ENCODE measurements at regions not wholly inside any gene's neighbourhood (a gene's known extent, or its start where the extent isn't known, plus 50 kb on each side); places are given as distances from the start of the nearest gene placed in this dataset.
A peak's percentile ranks its signal among the peaks of the same experiment; 100 is the strongest.

GRCh38 chr5:34530637-34531036 is 125.5 kb upstream of the RAI14 start:
- TF ChIP-seq CTCF (IDR thresholded peaks at IDR 0.05; ENCODE audit: low read depth, low read length), result no peak
- no peak for TF ChIP-seq EZH2phosphoT487 (IDR thresholded peaks at IDR 0.05; ENCODE audit: low read depth)
- Histone ChIP-seq H2AFZ (ENCODE audit: low read depth, low read length) (no peak overlapping the region), H3K9me3 (ENCODE audit: insufficient read depth, low read length) (no peaks in the 10 kb centered on the region), H3K4me1 (ENCODE audit: low read length) (peaks cover 59% of the 10 kb centered on the region), H3K27me3 (ENCODE audit: low read depth, low read length) (no peaks in the 10 kb centered on the region), H3K4me3 (ENCODE audit: low read length) (no peak overlapping the region), H3K79me2 (ENCODE audit: low read length) (no peaks in the 10 kb centered on the region), H4K20me1 (ENCODE audit: insufficient read depth, low read length) (no peaks in the 10 kb centered on the region), H3K9ac (ENCODE audit: low read length) (no peak overlapping the region), H3K4me2 (ENCODE audit: low read length) (no peak overlapping the region), H3K27ac (ENCODE audit: low read length) (no peak overlapping the region), H3K36me3 (replicated peaks; ENCODE audit: low read depth, low read length) (no peaks in the 10 kb centered on the region)

GRCh38 chr5:34531751-34532360 is 124.3 kb upstream of the RAI14 start:
- Histone ChIP-seq H3K9ac (ENCODE audit: low read length) (no peak overlapping the region), H3K4me3 (ENCODE audit: low read length) (no peak overlapping the region), H4K20me1 (ENCODE audit: insufficient read depth, low read length) (no peaks in the 10 kb centered on the region), H3K36me3 (replicated peaks; ENCODE audit: low read depth, low read length) (no peaks in the 10 kb centered on the region), H3K27me3 (ENCODE audit: low read depth, low read length) (no peaks in the 10 kb centered on the region), H3K9me3 (ENCODE audit: insufficient read depth, low read length) (no peaks in the 10 kb centered on the region), H2AFZ (ENCODE audit: low read depth, low read length) (no peak overlapping the region; the same call in 1 of the 2 replicates), H3K27ac (ENCODE audit: low read length) (peak overlapping the region; percentile 98), H3K4me2 (ENCODE audit: low read length) (no peak overlapping the region), H3K79me2 (ENCODE audit: low read length) (no peaks in the 10 kb centered on the region), H3K4me1 (ENCODE audit: low read length) (peaks cover 65% of the 10 kb centered on the region)
- TF ChIP-seq CTCF (IDR thresholded peaks at IDR 0.05; ENCODE audit: low read depth, low read length) (no peak), EZH2phosphoT487 (IDR thresholded peaks at IDR 0.05; ENCODE audit: low read depth) (no peak)

GRCh38 chr5:34533582-34534522 is 122.3 kb upstream of the RAI14 start:
- no peaks in the 10 kb centered on the region for H3K79me2 ChIP-seq (ENCODE audit: low read length)
- H3K27me3 ChIP-seq (ENCODE audit: low read depth, low read length), result no peaks in the 10 kb centered on the region
- peak overlapping the region; percentile 21; the same call in 1 of the 2 replicates for H3K4me3 ChIP-seq (ENCODE audit: low read length)
- H3K9ac ChIP-seq (ENCODE audit: low read length), result peak overlapping the region; percentile 66
- no peak overlapping the region for H2AFZ ChIP-seq (ENCODE audit: low read depth, low read length)
- peak overlapping the region; percentile 98 for H3K27ac ChIP-seq (ENCODE audit: low read length)
- no peaks in the 10 kb centered on the region for H3K9me3 ChIP-seq (ENCODE audit: insufficient read depth, low read length)
- peaks cover 66% of the 10 kb centered on the region for H3K4me1 ChIP-seq (ENCODE audit: low read length)
- no peak for TF ChIP-seq CTCF (IDR thresholded peaks at IDR 0.05; ENCODE audit: low read depth, low read length)
- no peak for TF ChIP-seq EZH2phosphoT487 (IDR thresholded peaks at IDR 0.05; ENCODE audit: low read depth)
- H4K20me1 ChIP-seq (ENCODE audit: insufficient read depth, low read length), result no peaks in the 10 kb centered on the region
- H3K36me3 ChIP-seq (replicated peaks; ENCODE audit: low read depth, low read length), result peaks cover 6% of the 10 kb centered on the region
- H3K4me2 ChIP-seq (ENCODE audit: low read length), result peak overlapping the region; percentile 43

- peak overlapping the region; percentile 49; the same call in 1 of the 2 replicates for H3K9ac ChIP-seq (ENCODE audit: low read length)
- peaks cover 6% of the 10 kb centered on the region for H3K36me3 ChIP-seq (replicated peaks; ENCODE audit: low read depth, low read length)
- peak overlapping the region; percentile 43 for H3K4me2 ChIP-seq (ENCODE audit: low read length)
- no peaks in the 10 kb centered on the region for H3K27me3 ChIP-seq (ENCODE audit: low read depth, low read length)
- no peak overlapping the region for H3K4me3 ChIP-seq (ENCODE audit: low read length)
- H2AFZ ChIP-seq (ENCODE audit: low read depth, low read length), result no peak overlapping the region
- peak overlapping the region; percentile 98 for H3K27ac ChIP-seq (ENCODE audit: low read length)
- H3K4me1 ChIP-seq (ENCODE audit: low read length), result peaks cover 62% of the 10 kb centered on the region
- no peaks in the 10 kb centered on the region for H4K20me1 ChIP-seq (ENCODE audit: insufficient read depth, low read length)
- TF ChIP-seq EZH2phosphoT487 (IDR thresholded peaks at IDR 0.05; ENCODE audit: low read depth) (no peak), CTCF (IDR thresholded peaks at IDR 0.05; ENCODE audit: low read depth, low read length) (no peak)
- H3K9me3 ChIP-seq (ENCODE audit: insufficient read depth, low read length), result no peaks in the 10 kb centered on the region
- H3K79me2 ChIP-seq (ENCODE audit: low read length), result no peaks in the 10 kb centered on the region
Measured at GRCh38 chr5:34534523-34535103, 121.5 kb upstream of the RAI14 start.

All from OCI-LY3 (cell line).